ENCODE measurements at regions not wholly inside any gene's neighbourhood (a gene's known extent, or its start where the extent isn't known, plus 50 kb on each side); places are given as distances from the start of the nearest gene placed in this dataset.
A peak's percentile ranks its signal among the peaks of the same experiment; 100 is the strongest.

- peaks cover 9% of the 10 kb centered on the region for H3K27me3 Mint-ChIP-seq (ENCODE audit: low read depth)
- TF ChIP-seq CTCF (conservative IDR thresholded peaks at IDR 0.05), result no peak
- H3K4me1 Mint-ChIP-seq, result peaks cover 6% of the 10 kb centered on the region
- H3K9me3 Mint-ChIP-seq, result no peaks in the 10 kb centered on the region
- DNase-seq (ENCODE audit: low read depth, low spot score), result no peak
- H3K27ac Mint-ChIP-seq (ENCODE audit: unreplicated experiment), result no peak overlapping the region
- H3K36me3 Mint-ChIP-seq (ENCODE audit: low read depth), result no peaks in the 10 kb centered on the region
- no peak overlapping the region for H3K4me3 Mint-ChIP-seq
Measured at GRCh38 chr4:54427826-54428225, 198.7 kb downstream of the PDGFRA start.

- no peak for TF ChIP-seq CTCF (conservative IDR thresholded peaks at IDR 0.05)
- DNase-seq (ENCODE audit: low read depth, low spot score), result no peak
- Mint-ChIP-seq H3K4me3 (no peak overlapping the region), H3K36me3 (ENCODE audit: low read depth) (no peaks in the 10 kb centered on the region), H3K27me3 (ENCODE audit: low read depth) (peaks cover 9% of the 10 kb centered on the region), H3K27ac (ENCODE audit: unreplicated experiment) (no peak overlapping the region), H3K9me3 (no peaks in the 10 kb centered on the region), H3K4me1 (peaks cover 6% of the 10 kb centered on the region)
Measured at GRCh38 chr4:54428940-54429339, 199.8 kb downstream of the PDGFRA start.

- Mint-ChIP-seq H3K4me1 (peaks cover 6% of the 10 kb centered on the region), H3K9me3 (peaks cover 2% of the 10 kb centered on the region), H3K27me3 (ENCODE audit: low read depth) (peaks cover 10% of the 10 kb centered on the region), H3K27ac (ENCODE audit: unreplicated experiment) (no peak overlapping the region), H3K36me3 (ENCODE audit: low read depth) (no peaks in the 10 kb centered on the region), H3K4me3 (no peak overlapping the region)
- peak; percentile 3 for DNase-seq (ENCODE audit: low read depth, low spot score)
- peak; percentile 59 for TF ChIP-seq CTCF (conservative IDR thresholded peaks at IDR 0.05)
Measured at GRCh38 chr4:54433686-54434085, 204.6 kb downstream of the PDGFRA start.

GRCh38 chr4:54439831-54440243 lies 210.7 kb downstream of the PDGFRA start:
- H3K27me3 Mint-ChIP-seq (ENCODE audit: low read depth), result peaks cover 25% of the 10 kb centered on the region
- H3K9me3 Mint-ChIP-seq, result peaks cover 5% of the 10 kb centered on the region
- H3K36me3 Mint-ChIP-seq (ENCODE audit: low read depth), result no peaks in the 10 kb centered on the region
- peaks cover 7% of the 10 kb centered on the region for H3K4me1 Mint-ChIP-seq
- no peak overlapping the region for H3K27ac Mint-ChIP-seq (ENCODE audit: unreplicated experiment)
- no peak for TF ChIP-seq CTCF (conservative IDR thresholded peaks at IDR 0.05)
- DNase-seq (ENCODE audit: low read depth, low spot score), result no peak
- no peak overlapping the region for H3K4me3 Mint-ChIP-seq

- no peak overlapping the region for H3K27ac Mint-ChIP-seq (ENCODE audit: unreplicated experiment)
- DNase-seq (ENCODE audit: low read depth, low spot score), result peak; percentile 17
- TF ChIP-seq CTCF (conservative IDR thresholded peaks at IDR 0.05), result peak; percentile 80
- H3K9me3 Mint-ChIP-seq, result peaks cover 5% of the 10 kb centered on the region
- H3K4me1 Mint-ChIP-seq, result peaks cover 7% of the 10 kb centered on the region
- H3K4me3 Mint-ChIP-seq, result no peak overlapping the region
- H3K36me3 Mint-ChIP-seq (ENCODE audit: low read depth), result no peaks in the 10 kb centered on the region
- H3K27me3 Mint-ChIP-seq (ENCODE audit: low read depth), result peaks cover 20% of the 10 kb centered on the region
Measured at GRCh38 chr4:54440394-54441136, 211.5 kb downstream of the PDGFRA start.
